ENCODE measurements at regions not wholly inside any gene's neighbourhood (a gene's known extent, or its start where the extent isn't known, plus 50 kb on each side); places are given as distances from the start of the nearest gene placed in this dataset.
"Not testable (repeated sequence)": the region's sequence is repeated elsewhere in the genome, so short reads cannot be mapped to it uniquely, and the experiment has no call there.

- Histone ChIP-seq H3K27ac (ENCODE audit: low read length) (no peak overlapping the region), H3K4me3 (ENCODE audit: low read length) (no peak overlapping the region), H3K4me1 (ENCODE audit: control insufficient read depth, insufficient read depth, low read length) (peaks cover 11% of the 10 kb centered on the region), H3K27me3 (ENCODE audit: control insufficient read depth, insufficient read depth, low read length) (no peaks in the 10 kb centered on the region), H3K9me3 (replicated peaks; ENCODE audit: control insufficient read depth, low read depth, low read length) (no peaks in the 10 kb centered on the region), H3K36me3 (ENCODE audit: control insufficient read depth, insufficient read depth, low read length) (no peaks in the 10 kb centered on the region)
- DNase-seq = no peak
- no CpG with 5 or more reads among the region's 3 CpGs for WGBS (ENCODE audit: insufficient coverage)
These were observed 54.7 kb upstream of the NRIP1 start for GRCh38 chr21:15119486-15119885.

- H3K9me3 ChIP-seq (replicated peaks; ENCODE audit: control insufficient read depth, low read depth, low read length) = no peaks in the 10 kb centered on the region
- DNase-seq = no peak
These were observed 56.4 kb upstream of the NRIP1 start for GRCh38 chr21:15121097-15121654.

GRCh38 chr21:15121655-15122120 is 56.9 kb upstream of the NRIP1 start:
- H3K9me3 ChIP-seq (replicated peaks; ENCODE audit: control insufficient read depth, low read depth, low read length) = no peaks in the 10 kb centered on the region
- no peak overlapping the region for H3K4me3 ChIP-seq (ENCODE audit: low read length)
- no peaks in the 10 kb centered on the region for H3K27me3 ChIP-seq (ENCODE audit: control insufficient read depth, insufficient read depth, low read length)
- peak overlapping the region; percentile 86 for H3K27ac ChIP-seq (ENCODE audit: low read length)
- H3K36me3 ChIP-seq (ENCODE audit: control insufficient read depth, insufficient read depth, low read length) = no peaks in the 10 kb centered on the region
- H3K4me1 ChIP-seq (ENCODE audit: control insufficient read depth, insufficient read depth, low read length) = peaks cover 11% of the 10 kb centered on the region
- 60% methylated on average over 1 of the region's 3 CpGs for WGBS (ENCODE audit: insufficient coverage)
- peak; percentile 72 for DNase-seq

More at GRCh38 chr21:15121097-15121654, 56.4 kb upstream of the NRIP1 start:
- Histone ChIP-seq H3K27ac (ENCODE audit: low read length) (peak overlapping the region; percentile 86), H3K4me1 (ENCODE audit: control insufficient read depth, insufficient read depth, low read length) (peaks cover 11% of the 10 kb centered on the region), H3K27me3 (ENCODE audit: control insufficient read depth, insufficient read depth, low read length) (no peaks in the 10 kb centered on the region), H3K36me3 (ENCODE audit: control insufficient read depth, insufficient read depth, low read length) (no peaks in the 10 kb centered on the region), H3K4me3 (ENCODE audit: low read length) (no peak overlapping the region)
- 76% methylated on average over 5 of the region's 5 CpGs for WGBS (ENCODE audit: insufficient coverage)

GRCh38 chr21:15122241-15122640 is 57.4 kb upstream of the NRIP1 start:
- H3K4me3 ChIP-seq (ENCODE audit: low read length) = no peak overlapping the region
- WGBS (ENCODE audit: insufficient coverage) = no CpG with 5 or more reads among the region's 4 CpGs
- peak; percentile 77 for DNase-seq

GRCh38 chr21:15124731-15125130 is 59.9 kb upstream of the NRIP1 start:
- peaks cover 14% of the 10 kb centered on the region for H3K4me1 ChIP-seq (ENCODE audit: control insufficient read depth, insufficient read depth, low read length)
- H3K4me3 ChIP-seq (ENCODE audit: low read length) = no peak overlapping the region
- no CpG with 5 or more reads among the region's 3 CpGs for WGBS (ENCODE audit: insufficient coverage)
- no peak overlapping the region for H3K27ac ChIP-seq (ENCODE audit: low read length)
- no peaks in the 10 kb centered on the region for H3K9me3 ChIP-seq (replicated peaks; ENCODE audit: control insufficient read depth, low read depth, low read length)
- no peak for DNase-seq
- H3K27me3 ChIP-seq (ENCODE audit: control insufficient read depth, insufficient read depth, low read length) = no peaks in the 10 kb centered on the region
- no peaks in the 10 kb centered on the region for H3K36me3 ChIP-seq (ENCODE audit: control insufficient read depth, insufficient read depth, low read length)

More at GRCh38 chr21:15122241-15122640, 57.4 kb upstream of the NRIP1 start:
- Histone ChIP-seq H3K36me3 (ENCODE audit: control insufficient read depth, insufficient read depth, low read length) (no peaks in the 10 kb centered on the region), H3K27ac (ENCODE audit: low read length) (peak overlapping the region; percentile 86), H3K9me3 (replicated peaks; ENCODE audit: control insufficient read depth, low read depth, low read length) (no peaks in the 10 kb centered on the region), H3K27me3 (ENCODE audit: control insufficient read depth, insufficient read depth, low read length) (no peaks in the 10 kb centered on the region), H3K4me1 (ENCODE audit: control insufficient read depth, insufficient read depth, low read length) (peaks cover 14% of the 10 kb centered on the region)

- H3K4me3 ChIP-seq (ENCODE audit: low read length) = no peak overlapping the region
- no peaks in the 10 kb centered on the region for H3K27me3 ChIP-seq (ENCODE audit: control insufficient read depth, insufficient read depth, low read length)
- no peak overlapping the region for H3K27ac ChIP-seq (ENCODE audit: low read length)
- H3K9me3 ChIP-seq (replicated peaks; ENCODE audit: control insufficient read depth, low read depth, low read length) = no peaks in the 10 kb centered on the region
- 0% methylated on average over 1 of the region's 3 CpGs for WGBS (ENCODE audit: insufficient coverage)
- DNase-seq = no peak
- peaks cover 5% of the 10 kb centered on the region for H3K4me1 ChIP-seq (ENCODE audit: control insufficient read depth, insufficient read depth, low read length)
- no peaks in the 10 kb centered on the region for H3K36me3 ChIP-seq (ENCODE audit: control insufficient read depth, insufficient read depth, low read length)
These were observed 62.1 kb upstream of the NRIP1 start for GRCh38 chr21:15126948-15127347.

- Histone ChIP-seq H3K4me3 (ENCODE audit: low read length) (no peak overlapping the region), H3K27me3 (ENCODE audit: control insufficient read depth, insufficient read depth, low read length) (no peaks in the 10 kb centered on the region), H3K36me3 (ENCODE audit: control insufficient read depth, insufficient read depth, low read length) (no peaks in the 10 kb centered on the region), H3K27ac (ENCODE audit: low read length) (no peak overlapping the region), H3K9me3 (replicated peaks; ENCODE audit: control insufficient read depth, low read depth, low read length) (no peaks in the 10 kb centered on the region), H3K4me1 (ENCODE audit: control insufficient read depth, insufficient read depth, low read length) (peaks cover 3% of the 10 kb centered on the region)
- DNase-seq = no peak
These were observed 62.6 kb upstream of the NRIP1 start for GRCh38 chr21:15127437-15127836.

- Histone ChIP-seq H3K4me3 (ENCODE audit: low read length) (no peak overlapping the region), H3K27ac (ENCODE audit: low read length) (no peak overlapping the region), H3K4me1 (ENCODE audit: control insufficient read depth, insufficient read depth, low read length) (peaks cover 3% of the 10 kb centered on the region), H3K9me3 (replicated peaks; ENCODE audit: control insufficient read depth, low read depth, low read length) (no peaks in the 10 kb centered on the region), H3K27me3 (ENCODE audit: control insufficient read depth, insufficient read depth, low read length) (no peaks in the 10 kb centered on the region), H3K36me3 (ENCODE audit: control insufficient read depth, insufficient read depth, low read length) (no peaks in the 10 kb centered on the region)
- no CpG with 5 or more reads among the region's 1 CpG for WGBS (ENCODE audit: insufficient coverage)
- no peak for DNase-seq
These were observed 63.5 kb upstream of the NRIP1 start for GRCh38 chr21:15128267-15128666.

GRCh38 chr21:15128714-15129113 is 63.9 kb upstream of the NRIP1 start:
- not testable (repeated sequence) for H3K27ac ChIP-seq (ENCODE audit: low read length); H3K4me1 ChIP-seq (ENCODE audit: control insufficient read depth, insufficient read depth, low read length); DNase-seq; H3K4me3 ChIP-seq (ENCODE audit: low read length); H3K27me3 ChIP-seq (ENCODE audit: control insufficient read depth, insufficient read depth, low read length); H3K36me3 ChIP-seq (ENCODE audit: control insufficient read depth, insufficient read depth, low read length); H3K9me3 ChIP-seq (replicated peaks; ENCODE audit: control insufficient read depth, low read depth, low read length)

- no peak for DNase-seq
- no peaks in the 10 kb centered on the region for H3K27me3 ChIP-seq (ENCODE audit: control insufficient read depth, insufficient read depth, low read length)
- no peaks in the 10 kb centered on the region for H3K9me3 ChIP-seq (replicated peaks; ENCODE audit: control insufficient read depth, low read depth, low read length)
- H3K27ac ChIP-seq (ENCODE audit: low read length) = no peak overlapping the region
- WGBS (ENCODE audit: insufficient coverage) = 32% methylated on average over 5 of the region's 6 CpGs
- H3K4me3 ChIP-seq (ENCODE audit: low read length) = no peak overlapping the region
- H3K36me3 ChIP-seq (ENCODE audit: control insufficient read depth, insufficient read depth, low read length) = no peaks in the 10 kb centered on the region
- H3K4me1 ChIP-seq (ENCODE audit: control insufficient read depth, insufficient read depth, low read length) = peaks cover 6% of the 10 kb centered on the region
These were observed 65.5 kb upstream of the NRIP1 start for GRCh38 chr21:15130326-15130725.

- no peaks in the 10 kb centered on the region for H3K9me3 ChIP-seq (replicated peaks; ENCODE audit: control insufficient read depth, low read depth, low read length)
- no peaks in the 10 kb centered on the region for H3K27me3 ChIP-seq (ENCODE audit: control insufficient read depth, insufficient read depth, low read length)
- no CpG with 5 or more reads among the region's 1 CpG for WGBS (ENCODE audit: insufficient coverage)
- no peak for DNase-seq
- no peaks in the 10 kb centered on the region for H3K36me3 ChIP-seq (ENCODE audit: control insufficient read depth, insufficient read depth, low read length)
- no peak overlapping the region for H3K4me3 ChIP-seq (ENCODE audit: low read length)
- peaks cover 6% of the 10 kb centered on the region for H3K4me1 ChIP-seq (ENCODE audit: control insufficient read depth, insufficient read depth, low read length)
- H3K27ac ChIP-seq (ENCODE audit: low read length) = no peak overlapping the region
These were observed 66.0 kb upstream of the NRIP1 start for GRCh38 chr21:15130751-15131150.

Measured in muscle of leg (tissue), 3 donors.